Coronary artery (tissue), 2 donors: ENCODE measurements at regions not wholly inside any gene's neighbourhood (a gene's known extent, or its start where the extent isn't known, plus 50 kb on each side); places are given as distances from the start of the nearest gene placed in this dataset.

Source experiments
- DNase-seq: peaks from one replicate; pipeline ENCODE4 v3.0.0-alpha.2; 2017; ENCODE audit warnings: low spot score
- H3K27ac ChIP-seq, 2 donors: fragments of 200-600 bp; sonication (generic); one replicate each; pipeline ENCODE4 v1.5.1; 2016 to 2019
- H3K4me3 ChIP-seq: fragments of 200-600 bp; sonication (generic); 2 replicates; pipeline ENCODE4 v1.5.1; 2016; ENCODE audit warnings: mild to moderate bottlenecking, moderate library complexity
- CTCF ChIP-seq: fragments of 200-600 bp; sonication (generic); IDR thresholded peaks from one replicate; pipeline ENCODE4 v1.5.1; 2019; ENCODE audit warnings: antibody characterized with exemption

DNA sequence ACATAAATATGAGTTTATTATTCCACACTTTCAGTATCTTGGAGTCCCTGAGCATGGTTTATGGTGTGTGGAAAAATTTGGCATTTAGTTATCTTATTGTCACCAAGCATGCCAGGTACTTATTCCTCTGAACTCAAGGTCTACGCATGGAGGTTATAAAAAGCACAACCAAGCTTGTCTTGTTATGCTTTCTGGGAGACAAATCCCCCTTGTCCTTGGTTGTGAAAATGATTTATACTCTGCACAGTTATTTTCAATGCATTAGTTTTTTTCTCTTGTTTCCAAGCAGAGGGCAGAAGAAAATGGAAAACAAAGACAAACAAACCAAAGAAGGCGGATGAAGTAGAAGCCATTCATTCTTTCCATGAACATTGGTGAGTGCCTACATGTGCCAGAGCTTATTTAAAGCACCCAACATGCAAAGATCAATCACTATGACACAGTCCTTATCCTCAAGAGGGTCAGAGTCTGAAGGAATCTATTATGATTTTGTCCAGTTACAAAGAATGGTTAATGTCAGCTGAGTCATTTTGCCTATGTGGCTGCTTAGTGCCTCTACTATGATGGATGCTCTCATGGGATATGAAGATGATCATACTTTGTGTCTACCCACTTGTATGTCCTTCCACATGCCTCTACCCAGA, 323.1 kb downstream of the TENT4A start:
- DNase-seq: no peak
- no peak for TF ChIP-seq CTCF
- H3K27ac ChIP-seq: no peak overlapping the region
- no peak overlapping the region for H3K4me3 ChIP-seq

DNA sequence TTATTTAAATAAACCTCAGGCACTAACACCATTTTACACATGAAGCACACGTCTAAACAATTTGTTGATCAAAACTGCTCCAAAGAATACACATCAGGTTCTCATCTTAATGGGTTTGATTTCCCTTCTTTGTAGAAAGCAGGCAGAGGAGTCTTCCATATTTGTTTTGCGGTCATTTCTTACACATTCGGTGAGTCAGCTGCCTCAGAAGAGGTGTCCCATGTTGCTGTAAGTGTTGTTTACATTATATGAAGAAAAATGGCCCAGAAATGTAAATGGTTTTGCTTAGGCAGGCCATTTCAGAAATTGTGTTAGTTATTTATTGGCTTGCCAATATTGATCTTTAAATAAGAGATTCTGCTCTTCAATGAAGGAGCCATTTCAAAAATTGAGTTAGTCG, 325.8 kb downstream of the TENT4A start:
- no peak for DNase-seq
- Histone ChIP-seq H3K4me3 (no peak overlapping the region), H3K27ac (no peak overlapping the region)
- TF ChIP-seq CTCF: no peak

DNA sequence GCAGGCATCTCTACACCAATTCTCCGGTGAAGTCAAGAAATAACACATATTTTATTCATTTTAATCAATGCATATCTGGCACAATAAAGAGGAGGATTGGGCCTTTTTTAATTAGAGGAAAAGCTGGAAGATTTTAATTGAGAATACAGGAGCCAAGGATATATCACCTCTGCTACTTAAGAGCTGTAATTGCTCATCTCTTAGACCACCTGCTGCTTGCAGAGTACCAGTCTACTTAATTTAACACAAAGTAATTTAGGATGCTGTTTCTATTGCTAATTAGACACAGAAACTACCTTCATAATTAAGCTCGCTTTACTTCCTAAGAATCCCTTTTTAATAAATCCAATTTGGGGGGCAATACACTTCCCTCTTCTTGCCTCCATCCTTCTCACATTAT, 326.9 kb downstream of the TENT4A start:
- Histone ChIP-seq H3K27ac (no peak overlapping the region), H3K4me3 (no peak overlapping the region)
- no peak for DNase-seq
- no peak for TF ChIP-seq CTCF

GRCh38 chr5:7043797-7044196, 330.6 kb downstream of the TENT4A start:
- DNase-seq: no peak
- Histone ChIP-seq H3K4me3 (no peak overlapping the region), H3K27ac (no peak overlapping the region)
- TF ChIP-seq CTCF: no peak

- TF ChIP-seq CTCF: no peak
- DNase-seq: no peak
- H3K27ac ChIP-seq: no peak overlapping the region
- H3K4me3 ChIP-seq: no peak overlapping the region
These were observed 334.5 kb downstream of the TENT4A start for GRCh38 chr5:7047511-7048261.

GRCh38 chr5:7050986-7051385, 337.8 kb downstream of the TENT4A start:
- Histone ChIP-seq H3K27ac (no peak overlapping the region), H3K4me3 (no peak overlapping the region)
- DNase-seq: no peak
- TF ChIP-seq CTCF: no peak

GRCh38 chr5:7053125-7053524, 339.9 kb downstream of the TENT4A start:
- no peak for DNase-seq
- no peak overlapping the region for H3K27ac ChIP-seq
- no peak for TF ChIP-seq CTCF
- H3K4me3 ChIP-seq: no peak overlapping the region
